ENCODE measurements at regions not wholly inside any gene's neighbourhood (a gene's known extent, or its start where the extent isn't known, plus 50 kb on each side); places are given as distances from the start of the nearest gene placed in this dataset.

GRCh38 chr2:51108794-51109193, 76.9 kb upstream of the NRXN1 start:
- TF ChIP-seq EZH2phosphoT487 (IDR thresholded peaks at IDR 0.05; ENCODE audit: insufficient read depth, low read depth) (no peak), EZH2 (IDR thresholded peaks at IDR 0.05; ENCODE audit: insufficient read depth, poor library complexity, severe bottlenecking) (no peak)

All from GM23248 (cell line).